HEK293 (cell line): ENCODE measurements at regions not wholly inside any gene's neighbourhood (a gene's known extent, or its start where the extent isn't known, plus 50 kb on each side); places are given as distances from the start of the nearest gene placed in this dataset.
"Not testable (repeated sequence)": the region's sequence is repeated elsewhere in the genome, so short reads cannot be mapped to it uniquely, and the experiment has no call there.

Experiments used
- CTCF ChIA-PET: fragments of 350-600 bp; formaldehyde crosslinking; extraction: SDS; loops from one replicate; lab custom pipeline; 2021; ENCODE audit warnings: antibody characterized with exemption; lab: Yijun Ruan, JAX
- POLR2A ChIA-PET: fragments of 300-600 bp; formaldehyde crosslinking; extraction: SDS; loops from one replicate; lab custom pipeline; 2020; ENCODE audit warnings: antibody characterized with exemption, inconsistent platforms; lab: Yijun Ruan, JAX
- H3K27ac ChIP-seq: fragments of 200-500 bp; sonication (Bioruptor generic); 2 replicates; pipeline ENCODE4 v1.5.1; 2014; ENCODE audit warnings: low read depth, low read length, control low read depth, inconsistent platforms; ENCODE audit errors: extremely low read depth
- H3K36me3 ChIP-seq, 2 experiments: fragments of 200-500 bp in 1 of 2; sonication (Bioruptor generic) in 1 of 2; 1 replicate in 1 of 2; 2 replicates in 1 of 2; pipeline ENCODE4 v1.5.1; 2014 to 2017; ENCODE audit warnings: inconsistent platforms in 2 of 2, low read length in 2 of 2; ENCODE audit not compliant: control insufficient read depth in 2 of 2, insufficient read depth in 1 of 2
- H3K4me1 ChIP-seq: fragments of 200-500 bp; sonication (Bioruptor generic); 2 replicates; pipeline ENCODE4 v1.5.1; 2014; ENCODE audit warnings: mild to moderate bottlenecking, low read length, inconsistent platforms; ENCODE audit not compliant: control insufficient read depth, insufficient read depth
- H3K4me3 ChIP-seq: 2 replicates; pipeline ENCODE4 v1.5.1; 2011; ENCODE audit warnings: low read depth, mild to moderate bottlenecking, control low read depth, low read length, moderate library complexity
- H3K9me3 ChIP-seq: fragments of 200-500 bp; sonication (Bioruptor generic); 2 replicates; pipeline ENCODE4 v1.5.1; 2014; ENCODE audit warnings: low read depth, low read length, inconsistent platforms; ENCODE audit not compliant: control insufficient read depth, insufficient read depth
- CTCF ChIP-seq: fragments of 450-650 bp; formaldehyde crosslinking; IDR thresholded peaks from 2 replicates; pipeline ENCODE4 v1.5.1; 2016; ENCODE audit warnings: missing biosample characterization, missing genetic modification characterization
- KLF7 ChIP-seq: fragments of 450-650 bp; formaldehyde crosslinking; IDR thresholded peaks from 2 replicates; pipeline ENCODE4 v1.5.1; 2016; ENCODE audit warnings: missing biosample characterization, missing genetic modification characterization, borderline replicate concordance
- TCF7L2 ChIP-seq: IDR thresholded peaks from 2 replicates; pipeline ENCODE4 v1.6.1; 2011; ENCODE audit warnings: low read depth, mild to moderate bottlenecking, inconsistent platforms, low read length, moderate library complexity, borderline replicate concordance
- YY2 ChIP-seq: fragments of 450-650 bp; formaldehyde crosslinking; IDR thresholded peaks from 2 replicates; pipeline ENCODE4 v1.5.1; 2016; ENCODE audit warnings: missing biosample characterization, missing genetic modification characterization
- ZBTB20 ChIP-seq: fragments of 450-650 bp; formaldehyde crosslinking; IDR thresholded peaks from 2 replicates; pipeline ENCODE4 v1.5.1; 2016; ENCODE audit warnings: missing biosample characterization, missing genetic modification characterization
- ZNF146 ChIP-seq: fragments of 450-650 bp; formaldehyde crosslinking; IDR thresholded peaks from 2 replicates; pipeline ENCODE4 v1.5.1; 2016; ENCODE audit warnings: missing biosample characterization, missing genetic modification characterization
- ZNF449 ChIP-seq: fragments of 450-650 bp; formaldehyde crosslinking; IDR thresholded peaks from 2 replicates; pipeline ENCODE4 v1.5.1; 2017; ENCODE audit warnings: missing biosample characterization, mild to moderate bottlenecking, missing genetic modification characterization, moderate library complexity
- ZNF48 ChIP-seq: fragments of 450-650 bp; formaldehyde crosslinking; IDR thresholded peaks from 2 replicates; pipeline ENCODE4 v1.5.1; 2016; ENCODE audit warnings: missing biosample characterization, missing genetic modification characterization
- ZNF518A ChIP-seq: fragments of 450-650 bp; formaldehyde crosslinking; conservative IDR thresholded peaks from 2 replicates; pipeline ENCODE4 v1.5.1; 2016; ENCODE audit warnings: low read depth, missing biosample characterization, missing genetic modification characterization
- ZNF560 ChIP-seq: fragments of 450-650 bp; formaldehyde crosslinking; IDR thresholded peaks from 2 replicates; pipeline ENCODE4 v1.5.1; 2017; ENCODE audit warnings: missing biosample characterization, missing genetic modification characterization, borderline replicate concordance
- TF ChIP-seq, protein P1 (sequence below): fragments of 450-650 bp; formaldehyde crosslinking; IDR thresholded peaks from 2 replicates; pipeline ENCODE4 v1.5.1; 2016; ENCODE audit warnings: missing biosample characterization, missing genetic modification characterization
- TF ChIP-seq, protein P2 (sequence below): fragments of 450-650 bp; formaldehyde crosslinking; IDR thresholded peaks from 2 replicates; pipeline ENCODE4 v1.5.1; 2016; ENCODE audit warnings: missing biosample characterization, missing genetic modification characterization, borderline replicate concordance
- TF ChIP-seq, protein P3 (sequence below): fragments of 450-650 bp; formaldehyde crosslinking; IDR thresholded peaks from 2 replicates; pipeline ENCODE4 v1.5.1; 2016; ENCODE audit warnings: missing biosample characterization, missing genetic modification characterization

DNA sequence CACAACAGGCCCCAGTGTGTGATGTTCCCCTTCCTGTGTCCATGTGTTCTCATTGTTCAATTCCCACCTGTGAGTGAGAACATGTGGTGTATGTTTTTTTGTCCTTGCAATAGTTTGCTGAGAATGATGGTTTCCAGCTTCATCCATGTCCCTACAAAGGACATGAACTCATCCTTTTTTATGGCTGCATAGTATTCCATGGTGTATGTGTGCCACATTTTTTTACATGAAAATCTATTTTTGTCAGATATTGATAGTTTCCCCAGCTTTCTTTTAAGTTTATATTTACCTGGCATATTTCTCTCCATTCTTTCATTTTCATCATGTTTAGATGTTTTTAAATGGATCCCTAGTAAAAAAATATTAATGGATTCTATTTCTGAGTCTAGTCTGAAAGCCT lies 264.2 kb upstream of the UGT8 start:
- H3K4me3 ChIP-seq, H3K4me1 ChIP-seq, H3K36me3 ChIP-seq, H3K27ac ChIP-seq, POLR2A ChIA-PET, H3K9me3 ChIP-seq, CTCF ChIA-PET: not testable (repeated sequence)
- peak; percentile 56 for TF ChIP-seq ZNF146 (tag by site-specific recombination)

DNA sequence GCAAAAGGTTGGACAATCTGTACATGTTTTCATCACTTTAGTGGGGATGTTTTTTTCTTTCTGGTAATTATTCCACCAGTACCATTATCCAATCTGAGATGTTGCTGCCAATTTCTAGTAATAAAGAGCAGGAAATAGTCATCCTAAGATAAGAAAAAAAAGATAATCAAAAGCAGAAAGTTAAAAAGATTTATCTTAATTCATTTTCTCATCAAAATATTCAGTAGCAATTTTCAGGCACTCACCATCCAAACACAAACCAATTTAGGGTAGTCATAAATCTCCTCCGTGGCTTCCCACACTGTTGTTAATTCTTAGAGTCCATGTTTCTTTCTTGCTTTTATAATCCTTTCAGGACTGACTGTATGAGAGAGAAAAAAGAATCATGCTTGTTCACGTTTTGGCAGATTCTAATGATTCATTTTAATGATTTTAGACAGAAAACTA lies 263.7 kb upstream of the UGT8 start:
- CTCF ChIA-PET: no interaction called here
- no peaks in the 10 kb centered on the region for H3K4me1 ChIP-seq
- TF ChIP-seq CTCF: no peak
- no peak for TF ChIP-seq KLF7
- TF ChIP-seq, protein P1, sequence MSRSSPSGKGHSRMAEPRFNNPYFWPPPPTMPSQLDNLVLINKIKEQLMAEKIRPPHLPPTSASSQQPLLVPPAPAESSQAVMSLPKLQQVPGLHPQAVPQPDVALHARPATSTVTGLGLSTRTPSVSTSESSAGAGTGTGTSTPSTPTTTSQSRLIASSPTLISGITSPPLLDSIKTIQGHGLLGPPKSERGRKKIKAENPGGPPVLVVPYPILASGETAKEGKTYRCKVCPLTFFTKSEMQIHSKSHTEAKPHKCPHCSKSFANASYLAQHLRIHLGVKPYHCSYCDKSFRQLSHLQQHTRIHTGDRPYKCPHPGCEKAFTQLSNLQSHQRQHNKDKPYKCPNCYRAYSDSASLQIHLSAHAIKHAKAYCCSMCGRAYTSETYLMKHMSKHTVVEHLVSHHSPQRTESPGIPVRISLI (tag by site-specific recombination): no peak
- no peak for TF ChIP-seq ZNF518A (tag by site-specific recombination)
- no peak for TF ChIP-seq ZNF48 (tag by site-specific recombination)
- no peak for TF ChIP-seq YY2 (tag by site-specific recombination)
- no peak for TF ChIP-seq ZNF560 (tag by site-specific recombination)
- TF ChIP-seq, protein P2, sequence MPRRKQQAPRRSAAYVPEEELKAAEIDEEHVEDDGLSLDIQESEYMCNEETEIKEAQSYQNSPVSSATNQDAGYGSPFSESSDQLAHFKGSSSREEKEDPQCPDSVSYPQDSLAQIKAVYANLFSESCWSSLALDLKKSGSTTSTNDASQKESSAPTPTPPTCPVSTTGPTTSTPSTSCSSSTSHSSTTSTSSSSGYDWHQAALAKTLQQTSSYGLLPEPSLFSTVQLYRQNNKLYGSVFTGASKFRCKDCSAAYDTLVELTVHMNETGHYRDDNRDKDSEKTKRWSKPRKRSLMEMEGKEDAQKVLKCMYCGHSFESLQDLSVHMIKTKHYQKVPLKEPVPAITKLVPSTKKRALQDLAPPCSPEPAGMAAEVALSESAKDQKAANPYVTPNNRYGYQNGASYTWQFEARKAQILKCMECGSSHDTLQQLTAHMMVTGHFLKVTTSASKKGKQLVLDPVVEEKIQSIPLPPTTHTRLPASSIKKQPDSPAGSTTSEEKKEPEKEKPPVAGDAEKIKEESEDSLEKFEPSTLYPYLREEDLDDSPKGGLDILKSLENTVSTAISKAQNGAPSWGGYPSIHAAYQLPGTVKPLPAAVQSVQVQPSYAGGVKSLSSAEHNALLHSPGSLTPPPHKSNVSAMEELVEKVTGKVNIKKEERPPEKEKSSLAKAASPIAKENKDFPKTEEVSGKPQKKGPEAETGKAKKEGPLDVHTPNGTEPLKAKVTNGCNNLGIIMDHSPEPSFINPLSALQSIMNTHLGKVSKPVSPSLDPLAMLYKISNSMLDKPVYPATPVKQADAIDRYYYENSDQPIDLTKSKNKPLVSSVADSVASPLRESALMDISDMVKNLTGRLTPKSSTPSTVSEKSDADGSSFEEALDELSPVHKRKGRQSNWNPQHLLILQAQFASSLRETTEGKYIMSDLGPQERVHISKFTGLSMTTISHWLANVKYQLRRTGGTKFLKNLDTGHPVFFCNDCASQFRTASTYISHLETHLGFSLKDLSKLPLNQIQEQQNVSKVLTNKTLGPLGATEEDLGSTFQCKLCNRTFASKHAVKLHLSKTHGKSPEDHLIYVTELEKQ (tag by site-specific recombination): no peak
- TF ChIP-seq ZBTB20: no peak
- no peak for TF ChIP-seq TCF7L2
- TF ChIP-seq, protein P3, sequence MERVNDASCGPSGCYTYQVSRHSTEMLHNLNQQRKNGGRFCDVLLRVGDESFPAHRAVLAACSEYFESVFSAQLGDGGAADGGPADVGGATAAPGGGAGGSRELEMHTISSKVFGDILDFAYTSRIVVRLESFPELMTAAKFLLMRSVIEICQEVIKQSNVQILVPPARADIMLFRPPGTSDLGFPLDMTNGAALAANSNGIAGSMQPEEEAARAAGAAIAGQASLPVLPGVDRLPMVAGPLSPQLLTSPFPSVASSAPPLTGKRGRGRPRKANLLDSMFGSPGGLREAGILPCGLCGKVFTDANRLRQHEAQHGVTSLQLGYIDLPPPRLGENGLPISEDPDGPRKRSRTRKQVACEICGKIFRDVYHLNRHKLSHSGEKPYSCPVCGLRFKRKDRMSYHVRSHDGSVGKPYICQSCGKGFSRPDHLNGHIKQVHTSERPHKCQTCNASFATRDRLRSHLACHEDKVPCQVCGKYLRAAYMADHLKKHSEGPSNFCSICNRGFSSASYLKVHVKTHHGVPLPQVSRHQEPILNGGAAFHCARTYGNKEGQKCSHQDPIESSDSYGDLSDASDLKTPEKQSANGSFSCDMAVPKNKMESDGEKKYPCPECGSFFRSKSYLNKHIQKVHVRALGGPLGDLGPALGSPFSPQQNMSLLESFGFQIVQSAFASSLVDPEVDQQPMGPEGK (tag by site-specific recombination): no peak
- TF ChIP-seq ZNF449 (tag by site-specific recombination): no peak
- TF ChIP-seq, all 188 proteins: peak for 0
- no peaks in the 10 kb centered on the region for H3K9me3 ChIP-seq
- no peak overlapping the region for H3K4me3 ChIP-seq
- H3K36me3 ChIP-seq: no peaks in the 10 kb centered on the region
- no peak overlapping the region for H3K27ac ChIP-seq
- POLR2A ChIA-PET: no interaction called here
